ENCODE measurements at regions not wholly inside any gene's neighbourhood (a gene's known extent, or its start where the extent isn't known, plus 50 kb on each side); places are given as distances from the start of the nearest gene placed in this dataset.

DNA sequence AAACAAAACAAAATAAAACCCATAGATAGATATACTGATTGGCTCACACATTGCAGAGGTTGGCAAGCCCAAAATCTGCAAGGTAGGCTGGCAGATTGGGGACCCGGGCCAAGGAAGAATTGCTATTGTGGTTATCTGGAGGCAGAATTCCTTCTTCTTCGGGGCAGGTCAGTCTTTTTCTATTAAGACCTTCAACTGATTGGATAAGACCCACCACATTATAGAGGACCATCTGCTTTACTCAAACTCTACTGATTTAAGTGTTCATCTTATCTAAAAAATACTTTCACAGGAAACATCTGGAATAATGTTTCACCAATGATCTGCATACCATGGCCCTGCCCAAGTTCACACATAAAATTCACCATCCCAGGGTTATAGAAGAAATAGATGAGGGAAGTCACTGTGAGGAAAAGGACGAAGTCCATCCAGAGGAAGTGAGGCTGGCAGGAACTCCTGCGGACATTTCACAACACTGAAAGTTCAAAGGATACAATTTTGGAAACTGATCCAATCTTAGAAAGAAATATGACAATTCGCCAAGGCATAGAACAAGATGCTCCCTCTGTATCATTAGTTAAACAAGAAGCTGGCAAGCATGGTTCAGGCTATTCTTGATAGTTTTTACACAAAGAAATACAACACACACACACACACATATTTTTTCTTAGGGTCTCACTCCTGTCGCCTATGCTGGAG lies 127.6 kb upstream of the MED13L start:
- DNase-seq, result no peak

DNA sequence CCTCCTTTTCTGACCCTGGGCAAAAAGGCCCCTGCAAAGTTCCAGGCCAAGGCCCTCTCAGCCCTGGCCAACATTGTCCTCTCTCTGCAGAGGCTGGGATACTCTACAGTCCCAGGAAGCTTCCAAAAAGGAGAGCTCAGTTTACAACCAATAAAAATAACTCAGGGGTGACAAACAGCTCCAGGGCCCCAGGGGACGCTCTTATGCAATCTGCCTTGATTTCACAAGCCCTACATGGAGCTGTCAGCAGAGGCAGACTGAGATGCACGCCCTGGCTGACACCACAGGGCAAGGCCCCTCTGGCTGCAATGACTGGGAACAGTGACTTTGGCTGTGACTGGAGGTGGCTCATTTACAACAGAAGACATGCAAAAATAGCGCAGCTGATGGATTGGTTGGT lies 129.0 kb upstream of the MED13L start:
- DNase-seq, result no peak

DNA sequence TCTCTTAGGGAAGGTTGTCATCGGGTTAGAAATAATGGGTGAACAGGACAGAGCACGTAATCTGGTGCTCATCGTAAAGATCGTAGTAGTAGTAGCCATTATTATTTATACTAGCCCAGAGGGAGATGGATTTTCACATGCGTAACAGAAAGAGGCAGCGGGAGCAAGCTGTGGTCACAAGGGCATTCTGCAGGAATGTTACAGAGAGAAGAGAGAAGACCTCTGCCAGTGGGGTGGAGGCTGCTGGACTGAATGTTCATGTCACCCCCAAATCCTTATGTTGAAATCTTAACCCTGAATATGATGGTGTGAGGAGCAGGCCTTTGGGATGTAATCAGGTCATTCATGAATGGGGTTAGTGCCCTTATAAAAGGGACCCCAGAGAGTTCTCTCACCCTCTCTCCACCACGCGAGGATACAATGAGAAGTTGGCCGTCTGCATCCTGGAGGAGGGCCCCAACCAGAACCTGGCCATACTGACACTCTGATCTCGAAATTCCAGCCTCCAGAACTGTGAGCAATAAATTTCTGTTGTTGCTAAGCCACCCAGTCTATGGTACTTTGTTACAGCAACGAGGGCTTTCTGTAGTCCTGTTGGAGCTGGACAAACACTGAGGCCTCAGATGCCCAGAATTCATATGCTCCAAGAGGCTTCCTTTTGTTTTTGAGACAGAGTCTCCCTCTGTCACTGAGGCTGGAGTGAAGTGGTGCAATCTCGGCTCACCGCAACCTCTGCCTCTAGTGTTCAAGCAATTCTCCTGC lies 131.2 kb upstream of the MED13L start:
- no peak for DNase-seq

- DNase-seq, result no peak
These were observed 134.5 kb upstream of the MED13L start for GRCh38 chr12:116411977-116412376.

DNA sequence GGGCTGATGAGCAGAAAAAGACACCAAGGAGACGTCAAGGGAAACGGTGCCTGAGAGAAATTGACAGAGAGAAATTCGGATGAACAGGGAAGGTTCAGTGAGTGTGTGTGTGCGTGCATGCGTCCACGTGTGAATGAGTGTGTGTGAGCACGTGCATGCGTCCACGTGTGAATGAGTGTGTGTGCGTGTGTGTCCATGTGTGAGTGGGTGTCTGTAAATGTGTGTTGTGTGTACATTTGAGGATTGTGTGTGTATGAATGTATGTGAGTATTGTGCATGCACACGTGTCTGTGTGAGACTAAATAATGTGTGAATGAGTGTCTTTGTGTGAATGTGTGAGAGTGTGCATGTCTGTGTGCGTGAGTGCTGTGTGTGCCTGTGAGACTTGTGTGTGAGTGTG lies 137.4 kb upstream of the MED13L start:
- no peak for DNase-seq

DNA sequence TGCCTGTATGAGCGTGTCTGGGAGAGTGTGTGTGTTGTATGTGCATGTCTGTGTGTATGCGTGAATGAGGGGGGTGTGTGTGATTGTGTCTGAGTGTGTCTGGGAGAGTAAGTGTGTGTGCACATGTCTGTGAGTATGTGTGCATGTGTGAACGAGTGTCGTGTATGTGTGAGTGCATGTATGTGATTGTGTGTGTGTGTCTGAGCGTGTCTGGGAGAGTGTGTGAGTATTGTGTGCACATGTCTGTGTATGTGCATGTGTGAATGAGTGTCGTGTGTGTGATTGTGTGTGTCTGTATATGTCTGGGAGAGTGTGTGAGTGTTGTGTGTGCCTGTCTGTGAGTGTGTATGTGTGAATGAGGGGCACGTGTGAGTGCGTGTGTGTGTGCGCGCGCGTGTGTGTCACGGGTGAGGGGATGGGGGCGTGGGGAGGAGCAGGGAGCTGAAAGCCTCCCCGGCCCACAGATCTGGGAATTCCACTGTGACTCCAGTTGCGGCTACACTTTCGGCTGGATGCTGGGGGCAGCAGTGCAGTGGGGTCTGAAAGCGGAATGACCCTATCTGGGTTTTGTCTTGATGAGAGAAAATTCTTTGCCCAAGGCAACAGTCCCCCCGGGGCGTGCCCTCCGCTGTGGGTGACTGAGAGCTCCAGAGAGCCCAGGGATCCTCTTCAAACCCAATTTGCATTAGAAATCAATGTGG lies 138.1 kb upstream of the MED13L start:
- DNase-seq, result no peak

DNA sequence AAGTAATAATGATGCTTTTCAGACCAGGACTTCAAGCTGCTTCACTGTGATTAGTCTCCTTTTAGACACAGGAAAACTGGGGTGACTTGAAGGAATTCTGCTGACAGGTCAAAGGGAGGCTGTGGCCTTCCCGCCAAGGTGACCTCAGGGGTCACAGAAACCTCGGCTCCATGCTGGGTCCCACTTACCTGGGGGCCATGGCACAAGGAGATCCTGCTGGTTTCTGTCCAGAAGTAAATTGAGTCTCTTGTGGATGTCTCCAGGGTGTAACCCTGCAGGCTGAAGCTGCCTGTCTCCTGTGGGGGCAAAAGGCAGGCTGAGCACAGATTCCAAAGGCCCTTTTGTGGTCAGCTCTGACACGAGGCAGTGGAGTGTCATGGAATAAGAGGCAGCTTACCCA lies 138.7 kb upstream of the MED13L start:
- DNase-seq, result no peak

- no peak for DNase-seq
These were observed 140.6 kb upstream of the MAP1LC3B2 start for GRCh38 chr12:116418551-116418950.

DNA sequence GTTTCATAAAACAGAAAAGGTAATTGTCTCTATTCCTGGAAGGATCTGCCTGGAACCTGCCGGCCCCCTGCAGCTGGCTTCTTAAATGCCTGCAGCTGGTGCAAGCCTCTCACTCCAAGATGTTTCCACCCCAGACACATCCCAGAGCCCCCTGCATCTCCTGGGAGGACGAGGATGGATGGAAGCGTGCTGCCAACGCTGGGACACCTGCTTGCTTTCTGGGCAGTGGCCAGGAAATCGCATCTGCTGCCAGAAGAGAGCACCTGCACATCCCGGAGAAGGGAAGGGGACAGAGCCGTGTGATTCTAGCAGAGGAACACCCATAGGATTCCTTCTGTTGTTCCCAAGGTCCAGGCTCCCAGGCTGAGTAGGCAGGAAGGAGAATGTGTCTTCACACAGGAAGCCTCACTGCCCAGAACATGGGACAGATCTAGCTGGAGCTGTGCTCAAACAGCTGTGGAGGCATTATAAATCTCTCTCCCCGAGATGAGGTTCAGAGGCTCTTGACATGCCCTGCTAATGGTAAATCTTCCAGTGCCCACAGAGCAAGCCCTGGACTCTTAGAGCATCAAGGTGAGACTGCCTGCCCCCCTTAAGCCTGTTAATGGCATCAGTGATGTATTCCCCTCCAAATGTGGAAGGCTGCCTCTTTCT lies 138.8 kb upstream of the MAP1LC3B2 start:
- DNase-seq, result no peak

GRCh38 chr12:116421785-116422538 lies 137.2 kb upstream of the MAP1LC3B2 start:
- DNase-seq, result no peak

DNA sequence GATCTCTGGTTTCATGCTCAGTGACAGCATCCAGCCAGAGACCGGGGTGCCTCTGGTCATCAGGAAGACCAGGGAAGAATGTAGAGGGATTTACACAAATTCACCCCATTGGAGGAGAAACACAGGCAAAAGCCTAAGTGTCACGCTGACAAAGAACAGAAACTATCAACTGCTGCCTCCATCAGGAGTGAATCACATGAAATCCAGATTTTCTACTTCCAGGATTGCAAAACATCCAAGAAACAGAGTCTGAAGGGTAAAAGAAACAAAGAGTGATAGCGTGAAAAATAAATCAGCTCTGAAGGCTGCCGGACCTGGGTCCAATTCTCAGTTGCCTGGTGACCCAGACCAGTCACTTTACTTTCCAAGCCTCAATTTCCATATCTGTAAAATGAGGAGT lies 136.1 kb upstream of the MAP1LC3B2 start:
- DNase-seq, result no peak

DNA sequence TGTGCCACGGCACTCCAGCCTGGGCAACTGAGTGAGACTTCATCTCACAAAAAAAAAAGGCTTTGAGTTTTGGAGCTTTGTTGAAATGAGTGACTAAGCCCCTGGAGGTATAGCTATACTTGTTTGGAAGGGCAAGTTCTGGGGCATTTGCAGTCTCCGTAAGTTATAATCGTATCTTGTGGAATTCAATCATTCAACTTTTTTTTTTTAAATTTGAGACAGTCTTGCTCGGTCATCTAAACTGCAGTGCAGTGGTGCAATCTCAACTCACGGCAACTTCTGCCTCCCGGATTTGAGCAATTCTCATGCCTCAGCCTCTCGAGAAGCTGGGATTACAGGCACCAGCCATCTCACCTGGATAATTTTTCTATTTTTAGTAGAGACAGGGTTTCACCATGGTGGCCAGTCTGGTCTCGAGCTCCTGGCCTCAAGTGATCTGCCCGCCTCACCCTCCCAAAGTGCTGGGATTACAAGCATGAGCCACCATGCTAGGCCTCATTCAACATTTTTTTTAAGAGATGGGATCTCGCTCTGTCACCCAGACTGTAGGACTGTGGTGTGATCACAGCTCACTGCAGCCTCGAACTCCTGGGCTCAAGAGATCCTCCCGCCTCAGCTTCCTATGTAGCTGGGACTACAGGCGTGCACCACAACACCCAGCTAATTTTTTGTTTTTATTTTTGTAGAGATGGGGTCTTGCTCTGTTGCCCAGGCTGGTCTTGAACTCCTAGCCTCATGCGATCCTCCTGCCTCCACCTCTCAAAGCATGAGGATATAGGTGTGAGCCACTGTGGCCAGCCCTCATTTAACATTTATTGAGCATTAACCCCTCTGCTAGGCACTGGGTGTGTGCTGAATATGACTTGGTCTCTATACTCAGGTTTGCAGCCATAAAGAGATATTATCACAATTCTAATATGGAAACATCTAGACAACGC lies 133.7 kb upstream of the MAP1LC3B2 start:
- DNase-seq, result no peak

DNA sequence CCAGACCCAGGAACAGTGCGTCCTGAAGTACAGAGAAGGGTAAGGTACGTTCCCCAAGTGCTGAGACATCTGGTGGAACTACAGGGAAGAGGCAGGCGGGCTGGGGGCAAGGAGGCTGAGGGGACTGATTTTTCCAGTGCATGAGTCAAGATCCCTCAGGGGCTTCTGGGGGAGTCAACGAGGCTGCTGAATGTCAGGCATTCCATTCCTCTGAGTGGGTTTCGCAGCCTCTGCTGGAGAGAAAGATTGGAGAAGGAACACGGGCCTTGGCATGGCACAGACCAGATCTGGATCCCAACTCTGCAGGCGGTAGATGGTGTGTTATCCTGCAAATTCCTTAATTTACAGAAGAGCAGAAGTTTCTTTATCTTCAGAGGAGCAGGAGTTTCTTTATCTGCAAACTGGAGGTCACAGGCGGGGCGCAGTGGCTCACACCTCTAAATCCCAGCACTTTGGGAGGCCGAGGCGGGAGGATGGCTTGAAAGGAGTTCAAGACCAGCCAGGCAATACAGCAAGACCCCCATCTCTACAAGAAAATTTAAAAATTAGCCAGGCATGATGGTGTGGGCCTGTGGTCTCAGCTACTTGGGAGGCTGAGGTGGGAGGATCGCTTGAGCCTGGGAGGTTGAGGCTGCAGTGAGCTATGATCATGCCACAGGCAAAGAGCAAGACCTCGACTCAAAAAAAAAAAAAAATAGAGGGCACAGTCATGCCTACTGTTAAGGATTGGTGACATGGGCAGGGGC lies 132.6 kb upstream of the MAP1LC3B2 start:
- DNase-seq, result no peak

DNA sequence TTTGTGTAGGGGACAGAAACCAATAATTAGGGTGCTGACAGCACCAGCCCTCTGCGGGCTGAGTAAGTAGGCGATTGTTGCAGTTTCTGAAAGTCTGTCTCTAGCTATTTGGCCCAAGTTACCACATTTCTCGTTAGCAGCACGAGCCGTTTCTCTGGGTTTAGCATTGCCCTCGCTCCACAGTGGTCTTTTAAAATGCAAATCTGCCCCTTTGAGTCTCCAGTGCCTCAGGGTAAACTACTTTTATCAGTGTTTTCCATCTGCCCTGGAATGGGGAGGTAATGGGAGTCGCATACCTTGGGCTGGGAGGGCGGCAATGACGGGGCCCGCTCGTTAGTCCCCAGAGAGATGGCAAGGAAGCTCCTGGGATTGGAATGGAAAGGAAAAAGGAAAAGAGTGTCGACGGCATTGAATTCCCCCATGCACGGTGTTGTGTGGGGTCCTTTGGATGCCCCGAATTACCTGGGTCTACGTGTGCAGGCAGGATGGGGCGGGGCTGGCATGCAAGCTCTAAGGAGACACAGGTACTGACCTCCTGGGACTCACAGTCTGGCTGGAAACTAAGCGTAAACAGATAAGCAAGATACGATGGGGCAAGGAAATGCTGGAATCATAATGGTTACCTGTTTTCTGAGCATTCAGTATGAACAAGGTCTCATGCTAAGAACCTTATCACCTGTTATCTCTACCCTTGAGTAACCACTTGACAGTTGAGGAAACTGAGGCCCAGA lies 131.8 kb upstream of the MAP1LC3B2 start:
- no peak for DNase-seq

- DNase-seq, result no peak
These were observed 129.3 kb upstream of the MAP1LC3B2 start for GRCh38 chr12:116429826-116430360.

DNA sequence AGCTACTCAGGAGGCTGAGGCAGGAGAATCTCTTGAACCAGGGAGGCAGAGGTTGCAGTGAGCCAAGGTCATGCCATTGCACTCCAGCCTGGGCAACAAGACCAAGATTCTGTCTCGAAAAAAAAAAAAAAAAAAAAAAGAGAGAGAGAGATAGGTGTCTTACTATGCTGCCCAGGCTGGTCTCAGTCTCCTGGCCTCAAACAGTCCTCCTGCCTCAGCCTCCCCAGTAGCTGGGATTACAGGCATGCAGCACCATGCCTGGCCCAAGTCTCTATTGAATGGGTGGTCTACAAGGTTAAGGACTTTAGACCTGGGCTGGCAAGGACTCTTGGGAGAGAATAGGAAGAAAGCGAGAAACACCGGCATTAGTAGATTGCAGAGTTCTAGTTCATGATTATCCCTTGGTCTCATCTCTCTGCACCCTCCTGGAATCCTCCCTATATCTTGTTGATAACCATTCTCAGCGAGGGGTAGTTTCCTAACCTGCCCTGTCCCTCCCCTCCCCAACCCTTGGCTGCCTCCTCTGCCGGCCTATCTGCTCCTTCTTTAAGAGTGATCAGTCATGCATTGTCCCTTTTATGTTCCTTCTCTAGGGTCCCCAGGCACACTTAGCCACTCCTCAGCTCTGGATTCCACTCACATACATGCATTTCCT lies 128.1 kb upstream of the MAP1LC3B2 start:
- DNase-seq, result no peak

DNA sequence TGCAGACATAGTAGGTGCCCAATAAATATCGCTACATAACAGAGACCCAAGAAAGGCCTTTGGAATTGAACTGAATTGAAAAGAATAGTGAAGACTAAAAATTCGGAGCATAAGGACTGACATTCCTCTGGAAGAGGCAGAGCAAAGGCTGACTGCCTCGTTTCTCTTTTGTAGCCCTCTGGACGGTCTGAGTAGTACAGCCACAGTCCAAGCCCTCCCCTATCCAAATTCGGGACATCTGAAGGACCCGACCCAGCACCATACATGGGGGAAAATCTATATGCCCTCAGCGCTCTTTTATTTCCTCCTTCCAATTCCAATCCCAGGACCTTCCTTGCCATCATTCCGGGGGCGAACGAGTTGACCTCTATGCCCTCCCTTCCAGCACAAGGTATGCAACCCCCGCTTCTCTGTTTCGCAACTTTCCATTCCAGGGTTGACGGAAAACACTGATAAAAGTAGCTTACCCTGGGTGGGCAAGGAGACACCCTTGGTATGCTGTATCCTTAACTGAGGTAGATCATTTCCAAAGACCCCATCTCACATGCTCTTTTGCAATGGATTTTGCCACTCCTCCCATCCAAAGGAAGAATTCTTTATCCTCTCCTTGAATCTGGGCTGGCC lies 127.4 kb upstream of the MAP1LC3B2 start:
- DNase-seq, result no peak

GRCh38 chr12:116432314-116432750 lies 126.8 kb upstream of the MAP1LC3B2 start:
- no peak for DNase-seq

GRCh38 chr12:116433249-116433648 lies 125.9 kb upstream of the MAP1LC3B2 start:
- no peak for DNase-seq

All from activated CD4-positive, alpha-beta T cell treated with anti-CD3 and anti-CD28 coated beads for 4 hours (primary cell).